HG03108 (cell line): ENCODE measurements at regions not wholly inside any gene's neighbourhood (a gene's known extent, or its start where the extent isn't known, plus 50 kb on each side); places are given as distances from the start of the nearest gene placed in this dataset.
"Not testable (repeated sequence)": the region's sequence is repeated elsewhere in the genome, so short reads cannot be mapped to it uniquely, and the experiment has no call there.

Experiments
- ATAC-seq: cut with Tn5 transposase; IDR thresholded peaks from one replicate; pipeline ENCODE4 v1.9.1; 2021; ENCODE audit warnings: moderate library complexity; ENCODE audit not compliant: unreplicated experiment

GRCh38 chr1:195715652-195716051 is 892.6 kb downstream of the KCNT2 start:
- no peak for ATAC-seq

GRCh38 chr1:195714248-195714647 is 894.0 kb downstream of the KCNT2 start:
- ATAC-seq: no peak

- no peak for ATAC-seq
Observed at GRCh38 chr1:195709821-195710220, 898.4 kb downstream of the KCNT2 start.

GRCh38 chr1:195704028-195704427 is 904.2 kb downstream of the KCNT2 start:
- no peak for ATAC-seq

GRCh38 chr1:195701149-195701548 is 907.1 kb downstream of the KCNT2 start:
- no peak for ATAC-seq

GRCh38 chr1:195697130-195697529 is 911.1 kb downstream of the KCNT2 start:
- peak; percentile 92 for ATAC-seq

GRCh38 chr1:195686764-195687163 is 921.5 kb downstream of the KCNT2 start:
- no peak for ATAC-seq

- ATAC-seq: no peak
Observed at GRCh38 chr1:195664628-195665027, 943.6 kb downstream of the KCNT2 start.

- no peak for ATAC-seq
Observed at GRCh38 chr1:195663549-195664280, 944.5 kb downstream of the KCNT2 start.

- no peak for ATAC-seq
Observed at GRCh38 chr1:195656780-195657179, 951.5 kb downstream of the KCNT2 start.

GRCh38 chr1:195648875-195649274 is 959.4 kb downstream of the KCNT2 start:
- ATAC-seq: not testable (repeated sequence)

GRCh38 chr1:195637539-195637938 is 970.7 kb downstream of the KCNT2 start:
- no peak for ATAC-seq

- no peak for ATAC-seq
Observed at GRCh38 chr1:195618287-195618686, 990.0 kb downstream of the KCNT2 start.

GRCh38 chr1:195617106-195617505 is 991.1 kb downstream of the KCNT2 start:
- ATAC-seq: no peak

GRCh38 chr1:195608883-195609282 is 999.4 kb downstream of the KCNT2 start:
- no peak for ATAC-seq

- no peak for ATAC-seq
Observed at GRCh38 chr1:195606483-195606882, 1001.8 kb downstream of the KCNT2 start.

- ATAC-seq: no peak
Observed at GRCh38 chr1:195604287-195604686, 1004.0 kb downstream of the KCNT2 start.

GRCh38 chr1:195597891-195598290 is 1010.3 kb downstream of the KCNT2 start:
- no peak for ATAC-seq

- no peak for ATAC-seq
Observed at GRCh38 chr1:195594773-195595172, 1013.5 kb downstream of the KCNT2 start.

- ATAC-seq: no peak
Observed at GRCh38 chr1:195594322-195594721, 1013.9 kb downstream of the KCNT2 start.

GRCh38 chr1:195591917-195592672 is 1016.1 kb downstream of the KCNT2 start:
- no peak for ATAC-seq

- no peak for ATAC-seq
Observed at GRCh38 chr1:195590649-195591048, 1017.6 kb downstream of the KCNT2 start.
